SK-MEL-5 (cell line): ENCODE measurements at regions not wholly inside any gene's neighbourhood (a gene's known extent, or its start where the extent isn't known, plus 50 kb on each side); places are given as distances from the start of the nearest gene placed in this dataset.

ENCODE experiments used
- DNase-seq: peaks from one replicate; pipeline ENCODE4 v3.0.0-alpha.2; 2016; ENCODE audit warnings: low read depth, low spot score
- in situ Hi-C: cut with HindIII; loops from 2 replicates; pipeline ENCODE4 v1.10.0; 2016; ENCODE audit warnings: low sequenced_read_pairs, high pct_unique_total_duplicates, low pct_unique_long_range_greater_than_20kb
- small RNA-seq, 2 experiments: library from RNA; depleted of rRNA; stranded (forward); fragments of <200 nt; gene quantifications; one replicate each; pipeline ENCODE3, GENCODE V24; 2014

- DNase-seq = no peak
- in situ Hi-C loops = no loop called here
These were observed 295.0 kb downstream of the LMO7 start for GRCh38 chr13:75931116-75931515.

- in situ Hi-C loops = no loop called here
- no peak for DNase-seq
These were observed 292.9 kb downstream of the LMO7 start for GRCh38 chr13:75929076-75929475.

GRCh38 chr13:75927183-75927669 is 291.1 kb downstream of the LMO7 start:
- DNase-seq = no peak
- in situ Hi-C loops = no loop called here

- in situ Hi-C loops = no loop called here
- no peak for DNase-seq
These were observed 284.4 kb downstream of the LMO7 start for GRCh38 chr13:75920536-75920935.

- in situ Hi-C loops = no loop called here
- DNase-seq = no peak
These were observed 283.6 kb downstream of the LMO7 start for GRCh38 chr13:75919660-75920199.

GRCh38 chr13:75915066-75915465 is 278.9 kb downstream of the LMO7 start:
- in situ Hi-C loops = no loop called here
- DNase-seq = no peak

- in situ Hi-C loops = no loop called here
- DNase-seq = no peak
These were observed 277.8 kb downstream of the LMO7 start for GRCh38 chr13:75913925-75914324.

- DNase-seq = no peak
- in situ Hi-C loops = no loop called here
These were observed 274.5 kb downstream of the LMO7 start for GRCh38 chr13:75910591-75910990.

Small RNA genes in the stretch of these regions (small RNA-seq; reads per million reads assigned to genes)
- 0 reads per million in 2 experiments for gene RN7SL571P
